NCI-H2029 treated with DMSO at 0.1 percent for 48 hours (cell line): ENCODE measurements at regions not wholly inside any gene's neighbourhood (a gene's known extent, or its start where the extent isn't known, plus 50 kb on each side); places are given as distances from the start of the nearest gene placed in this dataset.

Experiments
- DNase-seq: peaks from one replicate; lab custom pipeline; 2025; lab: John Stamatoyannopoulos, UW

GRCh38 chr5:2187687-2188086, 305.0 kb upstream of the IRX4 start:
- DNase-seq: no peak

GRCh38 chr5:2187156-2187555, 304.4 kb upstream of the IRX4 start:
- no peak for DNase-seq

GRCh38 chr5:2186472-2187015, 303.8 kb upstream of the IRX4 start:
- no peak for DNase-seq

- DNase-seq: no peak
Measured at GRCh38 chr5:2185646-2186471, 303.1 kb upstream of the IRX4 start.

GRCh38 chr5:2184563-2185540, 302.1 kb upstream of the IRX4 start:
- no peak for DNase-seq

GRCh38 chr5:2184026-2184366, 301.3 kb upstream of the IRX4 start:
- no peak for DNase-seq

GRCh38 chr5:2183154-2184025, 300.7 kb upstream of the IRX4 start:
- DNase-seq: no peak

GRCh38 chr5:2182020-2182419, 299.3 kb upstream of the IRX4 start:
- DNase-seq: no peak

- DNase-seq: no peak
Measured at GRCh38 chr5:2181557-2181956, 298.8 kb upstream of the IRX4 start.

- no peak for DNase-seq
Measured at GRCh38 chr5:2181149-2181548, 298.4 kb upstream of the IRX4 start.

GRCh38 chr5:2180456-2180855, 297.7 kb upstream of the IRX4 start:
- DNase-seq: no peak

- DNase-seq: no peak
Measured at GRCh38 chr5:2179861-2180260, 297.1 kb upstream of the IRX4 start.

- DNase-seq: no peak
Measured at GRCh38 chr5:2178528-2178927, 295.8 kb upstream of the IRX4 start.

- no peak for DNase-seq
Measured at GRCh38 chr5:2178071-2178477, 295.3 kb upstream of the IRX4 start.

- DNase-seq: no peak
Measured at GRCh38 chr5:2177244-2177643, 294.5 kb upstream of the IRX4 start.

- no peak for DNase-seq
Measured at GRCh38 chr5:2176581-2176980, 293.9 kb upstream of the IRX4 start.

- no peak for DNase-seq
Measured at GRCh38 chr5:2175842-2176404, 293.2 kb upstream of the IRX4 start.

GRCh38 chr5:2175041-2175440, 292.3 kb upstream of the IRX4 start:
- no peak for DNase-seq

- DNase-seq: no peak
Measured at GRCh38 chr5:2174538-2174937, 291.8 kb upstream of the IRX4 start.

- DNase-seq: no peak
Measured at GRCh38 chr5:2173151-2173834, 290.6 kb upstream of the IRX4 start.

GRCh38 chr5:2172471-2172870, 289.7 kb upstream of the IRX4 start:
- DNase-seq: no peak
